Panc1 (cell line): ENCODE measurements at regions not wholly inside any gene's neighbourhood (a gene's known extent, or its start where the extent isn't known, plus 50 kb on each side); places are given as distances from the start of the nearest gene placed in this dataset.

ENCODE experiments used
- ATAC-seq: fragments of 200-7000 bp; cut with Tn5 transposase; 2 replicates; pipeline ENCODE4 v1.9.1; 2020; ENCODE audit warnings: mild to moderate bottlenecking, moderate library complexity
- BruUV-seq: library from RNA; stranded (reverse); fragments of 400-500 nt; replicated peaks from 2 replicates; lab custom pipeline; 2021; lab: Mats Ljungman, UMichigan
- CTCF ChIA-PET: fragments of 300-600 bp; sonication (Branson Sonifier 250); formaldehyde crosslinking; loops from one replicate; lab custom pipeline; 2022; ENCODE audit warnings: antibody characterized with exemption; lab: Charles Lee
- POLR2A ChIA-PET: fragments of 300-600 bp; sonication (Branson Sonifier 250); formaldehyde crosslinking; loops from one replicate; lab custom pipeline; 2022; ENCODE audit warnings: antibody characterized with exemption; lab: Charles Lee
- DNase-seq: peaks from one replicate; pipeline ENCODE4 v3.0.0-alpha.2; 2010; ENCODE audit warnings: low read depth, low spot score
- H3K27ac ChIP-seq: 2 replicates; pipeline ENCODE4 v1.5.1; 2011; ENCODE audit warnings: mild to moderate bottlenecking, low read length, inconsistent platforms
- H3K27me3 ChIP-seq: fragments of 200-500 bp; sonication (Bioruptor generic); 2 replicates; pipeline ENCODE4 v1.6.0; 2014; ENCODE audit warnings: low read length, inconsistent platforms; ENCODE audit not compliant: control insufficient read depth, insufficient read depth
- H3K36me3 ChIP-seq: fragments of 200-500 bp; sonication (Bioruptor generic); 2 replicates; pipeline ENCODE4 v1.5.1; 2014; ENCODE audit warnings: inconsistent platforms, mild to moderate bottlenecking, low read length, moderate library complexity; ENCODE audit not compliant: control insufficient read depth, insufficient read depth
- H3K4me1 ChIP-seq: 2 replicates; pipeline ENCODE4 v1.5.1; 2011; ENCODE audit warnings: inconsistent platforms, mild to moderate bottlenecking, low read length, moderate library complexity; ENCODE audit not compliant: control insufficient read depth, insufficient read depth
- H3K4me3 ChIP-seq, 2 experiments: 2 replicates each; pipeline ENCODE4 v1.5.1; 2011 to 2012; ENCODE audit warnings: low read depth in 2 of 2, low read length in 2 of 2, mild to moderate bottlenecking in 2 of 2, inconsistent platforms in 1 of 2, moderate library complexity in 1 of 2
- H3K9me3 ChIP-seq: fragments of 200-500 bp; sonication (Bioruptor generic); 2 replicates; pipeline ENCODE4 v1.5.1; 2014; ENCODE audit warnings: low read depth, mild to moderate bottlenecking, inconsistent platforms, low read length, moderate library complexity; ENCODE audit not compliant: control insufficient read depth, insufficient read depth
- POLR2AphosphoS5 ChIP-seq: IDR thresholded peaks from 2 replicates; pipeline ENCODE4 v1.6.1; 2012; ENCODE audit warnings: mild to moderate bottlenecking, low read depth, low read length, moderate library complexity
- SIN3A ChIP-seq: IDR thresholded peaks from 2 replicates; pipeline ENCODE4 v1.6.1; 2012; ENCODE audit warnings: low read depth, mild to moderate bottlenecking, low read length, moderate library complexity, borderline replicate concordance; ENCODE audit not compliant: insufficient read depth
- TCF7L2 ChIP-seq: IDR thresholded peaks from 2 replicates; pipeline ENCODE4 v1.6.1; 2011; ENCODE audit warnings: mild to moderate bottlenecking, low read depth, low read length, inconsistent platforms
- in situ Hi-C: cut with HindIII; loops from 2 replicates; pipeline ENCODE4 v1.10.0; 2016; ENCODE audit warnings: low sequenced_read_pairs, low pct_unique_long_range_greater_than_20kb
- intact Hi-C: fragments of 100-400 bp; cut with micrococcal nuclease; formaldehyde crosslinking; loops from one replicate; pipeline ENCODE4 v1.10.0; 2022; ENCODE audit not compliant: unreplicated experiment
- TF ChIP-seq, protein P1 (sequence below), 2 experiments: IDR thresholded peaks; 2 replicates each; pipeline ENCODE4 v1.6.1; 2011 to 2012; ENCODE audit warnings: low read depth in 2 of 2, control low read depth in 1 of 2, low read length in 1 of 2, mild to moderate bottlenecking in 1 of 2, moderate library complexity in 1 of 2; ENCODE audit not compliant: insufficient read depth in 1 of 2
- TF ChIP-seq, protein P2 (sequence below): fragments of 450-650 bp; IDR thresholded peaks from 2 replicates; pipeline ENCODE4 v1.5.1; 2017; ENCODE audit warnings: mild to moderate bottlenecking

DNA sequence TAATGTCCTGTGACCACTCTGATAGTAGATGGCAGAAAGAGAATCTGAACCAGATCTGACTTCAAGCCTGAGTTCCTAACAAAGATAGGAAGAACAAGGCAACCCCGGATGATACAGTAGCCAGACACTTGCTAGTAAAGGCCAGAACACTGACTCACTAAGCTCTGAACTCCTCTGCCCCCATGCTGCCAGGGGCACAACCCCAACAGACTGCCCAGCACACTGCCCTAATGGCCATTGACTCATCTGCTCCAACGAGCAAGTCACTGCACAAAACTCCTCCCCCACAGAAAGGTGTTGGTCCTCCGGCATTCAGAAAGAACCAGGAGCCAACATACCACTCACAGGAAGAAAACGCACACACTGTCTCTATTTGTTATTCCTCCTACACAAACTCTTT, 179.6 kb upstream of the NUDT4 start:
- no peaks in the 10 kb centered on the region for H3K27me3 ChIP-seq
- no peaks in the 10 kb centered on the region for H3K4me1 ChIP-seq
- POLR2A ChIA-PET: no interaction called here
- BruUV-seq: no TSS peak
- TF ChIP-seq POLR2AphosphoS5 (no peak), TCF7L2 (no peak)
- TF ChIP-seq, protein P1, sequence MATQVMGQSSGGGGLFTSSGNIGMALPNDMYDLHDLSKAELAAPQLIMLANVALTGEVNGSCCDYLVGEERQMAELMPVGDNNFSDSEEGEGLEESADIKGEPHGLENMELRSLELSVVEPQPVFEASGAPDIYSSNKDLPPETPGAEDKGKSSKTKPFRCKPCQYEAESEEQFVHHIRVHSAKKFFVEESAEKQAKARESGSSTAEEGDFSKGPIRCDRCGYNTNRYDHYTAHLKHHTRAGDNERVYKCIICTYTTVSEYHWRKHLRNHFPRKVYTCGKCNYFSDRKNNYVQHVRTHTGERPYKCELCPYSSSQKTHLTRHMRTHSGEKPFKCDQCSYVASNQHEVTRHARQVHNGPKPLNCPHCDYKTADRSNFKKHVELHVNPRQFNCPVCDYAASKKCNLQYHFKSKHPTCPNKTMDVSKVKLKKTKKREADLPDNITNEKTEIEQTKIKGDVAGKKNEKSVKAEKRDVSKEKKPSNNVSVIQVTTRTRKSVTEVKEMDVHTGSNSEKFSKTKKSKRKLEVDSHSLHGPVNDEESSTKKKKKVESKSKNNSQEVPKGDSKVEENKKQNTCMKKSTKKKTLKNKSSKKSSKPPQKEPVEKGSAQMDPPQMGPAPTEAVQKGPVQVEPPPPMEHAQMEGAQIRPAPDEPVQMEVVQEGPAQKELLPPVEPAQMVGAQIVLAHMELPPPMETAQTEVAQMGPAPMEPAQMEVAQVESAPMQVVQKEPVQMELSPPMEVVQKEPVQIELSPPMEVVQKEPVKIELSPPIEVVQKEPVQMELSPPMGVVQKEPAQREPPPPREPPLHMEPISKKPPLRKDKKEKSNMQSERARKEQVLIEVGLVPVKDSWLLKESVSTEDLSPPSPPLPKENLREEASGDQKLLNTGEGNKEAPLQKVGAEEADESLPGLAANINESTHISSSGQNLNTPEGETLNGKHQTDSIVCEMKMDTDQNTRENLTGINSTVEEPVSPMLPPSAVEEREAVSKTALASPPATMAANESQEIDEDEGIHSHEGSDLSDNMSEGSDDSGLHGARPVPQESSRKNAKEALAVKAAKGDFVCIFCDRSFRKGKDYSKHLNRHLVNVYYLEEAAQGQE (IDR thresholded peaks at IDR 0.05; ENCODE audit: insufficient read depth in 1 of 2, low read depth in 2 of 2, low read length in 1 of 2): no peak
- DNase-seq (peak; percentile 5), ATAC-seq (peak; percentile 56; the same call in 1 of the 2 replicates)
- H3K36me3 ChIP-seq: no peaks in the 10 kb centered on the region
- in situ Hi-C loops (no loop called here), intact Hi-C loops (no loop called here)
- CTCF ChIA-PET: no interaction called here
- H3K4me3 ChIP-seq: no peak overlapping the region
- no peaks in the 10 kb centered on the region for H3K9me3 ChIP-seq
- no peak overlapping the region for H3K27ac ChIP-seq

DNA sequence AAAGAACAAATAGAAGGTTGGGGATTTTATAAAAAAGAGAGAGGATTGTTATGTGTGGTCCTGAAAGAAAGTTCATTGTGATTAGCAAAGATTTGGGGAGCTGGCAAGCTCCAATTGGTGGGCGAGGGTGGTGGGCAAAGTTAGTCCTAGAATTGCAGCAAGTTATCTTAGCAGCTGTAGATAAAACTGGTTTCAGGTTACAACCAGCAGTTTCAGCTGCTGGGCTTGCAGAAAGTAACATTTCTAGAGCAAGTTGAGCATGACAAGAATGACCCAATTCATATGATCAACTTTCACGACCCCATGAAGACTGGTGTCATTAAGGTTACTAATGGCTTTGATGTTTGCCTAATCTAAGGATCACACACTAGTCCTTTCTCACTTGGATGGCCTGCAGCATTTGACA, 177.9 kb upstream of the NUDT4 start:
- ChIA-PET CTCF (no interaction called here), POLR2A (no interaction called here)
- Histone ChIP-seq H3K36me3 (no peaks in the 10 kb centered on the region), H3K9me3 (no peaks in the 10 kb centered on the region), H3K4me1 (no peaks in the 10 kb centered on the region), H3K27me3 (no peaks in the 10 kb centered on the region), H3K4me3 (no peak overlapping the region), H3K27ac (no peak overlapping the region)
- TF ChIP-seq, protein P1 (IDR thresholded peaks at IDR 0.05; ENCODE audit: insufficient read depth in 1 of 2, low read depth in 2 of 2, low read length in 1 of 2): no peak
- TF ChIP-seq POLR2AphosphoS5: no peak
- TF ChIP-seq SIN3A: no peak
- TF ChIP-seq, protein P2, sequence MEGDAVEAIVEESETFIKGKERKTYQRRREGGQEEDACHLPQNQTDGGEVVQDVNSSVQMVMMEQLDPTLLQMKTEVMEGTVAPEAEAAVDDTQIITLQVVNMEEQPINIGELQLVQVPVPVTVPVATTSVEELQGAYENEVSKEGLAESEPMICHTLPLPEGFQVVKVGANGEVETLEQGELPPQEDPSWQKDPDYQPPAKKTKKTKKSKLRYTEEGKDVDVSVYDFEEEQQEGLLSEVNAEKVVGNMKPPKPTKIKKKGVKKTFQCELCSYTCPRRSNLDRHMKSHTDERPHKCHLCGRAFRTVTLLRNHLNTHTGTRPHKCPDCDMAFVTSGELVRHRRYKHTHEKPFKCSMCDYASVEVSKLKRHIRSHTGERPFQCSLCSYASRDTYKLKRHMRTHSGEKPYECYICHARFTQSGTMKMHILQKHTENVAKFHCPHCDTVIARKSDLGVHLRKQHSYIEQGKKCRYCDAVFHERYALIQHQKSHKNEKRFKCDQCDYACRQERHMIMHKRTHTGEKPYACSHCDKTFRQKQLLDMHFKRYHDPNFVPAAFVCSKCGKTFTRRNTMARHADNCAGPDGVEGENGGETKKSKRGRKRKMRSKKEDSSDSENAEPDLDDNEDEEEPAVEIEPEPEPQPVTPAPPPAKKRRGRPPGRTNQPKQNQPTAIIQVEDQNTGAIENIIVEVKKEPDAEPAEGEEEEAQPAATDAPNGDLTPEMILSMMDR: no peak
- no peak for TF ChIP-seq TCF7L2
- BruUV-seq: no TSS peak
- no peak for ATAC-seq
- in situ Hi-C loops: no loop called here
- DNase-seq: no peak
- intact Hi-C loops: no loop called here
